HG03558 (cell line): ENCODE measurements at regions not wholly inside any gene's neighbourhood (a gene's known extent, or its start where the extent isn't known, plus 50 kb on each side); places are given as distances from the start of the nearest gene placed in this dataset.

Source experiments
- ATAC-seq: cut with Tn5 transposase; IDR thresholded peaks from one replicate; pipeline ENCODE4 v1.9.1; 2021; ENCODE audit warnings: moderate number of reproducible peaks; ENCODE audit not compliant: unreplicated experiment; ENCODE audit errors: extremely low read depth

DNA sequence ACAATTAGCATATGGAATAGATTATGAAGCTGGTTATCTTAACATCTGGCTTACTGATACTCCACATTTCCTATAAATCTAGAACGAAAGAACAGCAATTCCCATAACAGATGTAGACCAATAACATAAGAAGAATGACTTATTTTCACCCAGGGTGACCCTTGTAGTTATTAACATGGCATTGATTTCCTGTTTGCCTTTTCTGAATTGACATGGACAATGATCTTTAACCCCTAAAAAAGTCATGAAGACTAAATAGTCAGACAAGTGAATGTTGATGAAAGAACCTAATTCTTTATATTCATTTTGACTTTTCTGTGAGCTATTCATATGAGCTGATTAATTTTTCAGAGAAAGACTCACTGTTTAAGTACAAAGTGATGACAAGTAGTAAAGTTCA is 175.3 kb upstream of the CD180 start:
- no peak for ATAC-seq

DNA sequence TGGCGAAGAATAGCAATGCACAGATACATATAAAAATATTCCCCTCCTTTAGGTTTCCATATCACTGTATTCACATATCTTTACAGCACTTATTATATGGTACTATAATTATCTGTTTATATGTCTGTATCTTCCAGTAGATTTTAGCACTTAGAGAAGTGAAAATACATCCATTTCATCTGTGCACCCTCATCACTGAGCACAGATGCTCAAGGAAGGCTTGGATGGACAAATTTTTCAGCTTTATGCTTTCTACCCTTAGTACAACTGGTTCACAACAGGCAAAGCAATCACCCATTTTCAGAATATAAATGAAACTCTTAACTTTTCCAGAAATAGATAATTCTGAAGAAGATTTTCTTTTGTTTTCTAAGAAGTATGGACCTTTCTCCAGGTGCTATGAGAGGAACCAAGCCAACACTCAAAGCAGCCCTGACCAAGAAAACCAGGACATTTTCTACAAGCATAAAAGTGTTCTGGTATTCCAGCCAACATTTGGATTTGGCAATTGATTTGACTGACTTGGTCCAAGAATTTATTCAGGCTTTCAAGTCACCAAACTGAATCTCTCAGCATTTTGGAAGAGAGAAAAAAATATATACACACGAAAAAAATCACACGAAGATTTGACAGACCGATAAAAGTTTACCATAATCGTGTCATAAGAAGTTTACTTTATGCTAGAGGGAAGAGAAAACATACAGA is 170.2 kb upstream of the CD180 start:
- no peak for ATAC-seq

- ATAC-seq = no peak
Measured at GRCh38 chr5:67366276-67366675, 169.7 kb upstream of the CD180 start.

DNA sequence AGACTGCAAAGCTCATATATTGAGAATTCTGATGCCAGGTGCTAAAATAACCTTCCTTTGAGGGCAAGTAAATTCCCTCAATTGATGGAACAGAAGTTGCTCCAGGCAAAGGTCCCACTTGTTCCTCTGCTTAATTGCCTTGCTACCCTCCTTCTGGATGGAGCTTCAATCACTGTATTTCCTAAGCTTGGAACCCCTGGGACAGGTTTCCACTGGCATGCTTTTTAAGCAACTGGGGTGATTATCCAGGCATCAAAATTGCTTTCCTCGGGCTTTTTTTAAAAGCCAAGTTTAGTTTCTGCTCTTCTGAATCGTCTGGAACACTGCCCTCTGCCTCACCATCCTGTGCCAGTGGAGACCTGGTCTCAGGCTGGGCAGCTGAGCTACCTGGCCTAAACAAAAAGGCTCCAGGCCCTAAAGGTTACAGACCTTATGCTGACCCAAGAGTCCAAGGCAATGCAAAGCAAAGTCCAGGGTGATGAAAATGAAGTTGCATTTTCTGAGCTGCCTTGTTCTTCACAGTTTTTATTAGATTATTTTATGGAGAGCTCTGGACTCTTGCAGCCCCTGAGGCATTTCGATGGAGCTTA is 167.9 kb upstream of the CD180 start:
- no peak for ATAC-seq

- ATAC-seq = no peak
Measured at GRCh38 chr5:67363963-67364362, 167.4 kb upstream of the CD180 start.

GRCh38 chr5:67363180-67363709 is 166.6 kb upstream of the CD180 start:
- ATAC-seq = no peak

GRCh38 chr5:67361932-67362729 is 165.5 kb upstream of the CD180 start:
- ATAC-seq = no peak

DNA sequence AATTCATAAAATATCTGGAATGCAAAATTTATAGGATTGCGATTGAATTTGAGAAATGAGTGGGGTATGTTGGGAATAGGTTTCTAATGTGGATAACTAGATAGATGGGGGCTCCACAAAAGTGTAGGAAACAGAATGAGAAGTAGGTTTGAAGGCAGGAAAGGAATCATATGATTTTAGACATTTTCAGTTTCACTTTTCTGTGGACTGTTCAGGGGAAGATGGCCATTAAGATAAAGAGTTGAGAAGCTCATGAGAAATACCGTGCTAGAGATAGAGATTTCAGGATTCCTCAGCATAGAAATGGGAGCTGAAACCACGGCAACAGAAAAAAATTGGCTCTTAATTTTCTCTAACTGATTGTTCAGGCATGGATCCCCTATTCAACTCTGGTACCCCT is 163.4 kb upstream of the CD180 start:
- ATAC-seq = no peak

DNA sequence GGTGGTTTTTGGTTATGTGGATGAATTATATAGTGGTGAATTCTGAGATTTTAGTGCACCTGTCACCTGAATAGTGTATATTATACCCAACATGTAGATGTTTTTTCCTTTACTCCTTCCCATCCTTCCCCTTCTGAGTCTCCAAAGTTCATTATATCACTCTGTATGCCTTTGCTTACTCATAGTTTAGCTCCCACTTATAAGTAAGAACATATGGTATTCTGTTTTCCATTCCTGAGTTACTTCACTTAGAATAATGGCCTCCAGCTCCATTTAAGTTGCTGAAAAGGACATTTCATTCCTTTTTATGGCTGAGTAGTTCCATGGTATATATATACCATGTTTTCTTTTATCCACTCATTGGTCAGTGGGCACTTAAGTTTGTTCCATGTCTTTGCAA is 161.6 kb upstream of the CD180 start:
- no peak for ATAC-seq

DNA sequence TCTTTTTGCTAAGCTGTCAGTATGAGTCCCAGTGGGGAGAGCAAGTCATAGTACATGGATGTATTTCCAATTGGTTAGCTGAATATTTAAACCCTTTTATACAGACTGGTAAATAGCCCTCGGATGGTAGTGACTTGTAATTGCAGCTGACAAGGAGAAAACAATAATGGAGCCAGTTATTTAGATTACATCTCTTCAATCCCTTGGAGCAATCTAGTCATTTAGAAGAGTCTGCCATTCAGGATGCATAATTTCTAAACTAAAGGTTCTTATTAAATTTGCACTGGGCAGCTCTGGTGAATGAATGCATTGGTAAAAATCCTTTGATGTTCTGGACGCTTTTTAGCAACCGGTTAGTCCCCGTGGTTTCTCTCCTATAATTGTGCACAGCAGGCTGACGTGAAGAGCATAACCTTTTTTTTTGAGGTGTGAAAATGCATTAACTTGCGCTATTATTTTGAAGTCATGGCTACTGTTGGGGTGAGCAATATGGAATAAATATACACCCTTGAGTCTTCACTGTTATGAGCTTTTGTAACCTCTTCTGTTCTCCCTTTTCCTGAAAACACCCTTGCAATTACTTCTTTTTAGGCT is 158.6 kb upstream of the CD180 start:
- ATAC-seq = no peak

DNA sequence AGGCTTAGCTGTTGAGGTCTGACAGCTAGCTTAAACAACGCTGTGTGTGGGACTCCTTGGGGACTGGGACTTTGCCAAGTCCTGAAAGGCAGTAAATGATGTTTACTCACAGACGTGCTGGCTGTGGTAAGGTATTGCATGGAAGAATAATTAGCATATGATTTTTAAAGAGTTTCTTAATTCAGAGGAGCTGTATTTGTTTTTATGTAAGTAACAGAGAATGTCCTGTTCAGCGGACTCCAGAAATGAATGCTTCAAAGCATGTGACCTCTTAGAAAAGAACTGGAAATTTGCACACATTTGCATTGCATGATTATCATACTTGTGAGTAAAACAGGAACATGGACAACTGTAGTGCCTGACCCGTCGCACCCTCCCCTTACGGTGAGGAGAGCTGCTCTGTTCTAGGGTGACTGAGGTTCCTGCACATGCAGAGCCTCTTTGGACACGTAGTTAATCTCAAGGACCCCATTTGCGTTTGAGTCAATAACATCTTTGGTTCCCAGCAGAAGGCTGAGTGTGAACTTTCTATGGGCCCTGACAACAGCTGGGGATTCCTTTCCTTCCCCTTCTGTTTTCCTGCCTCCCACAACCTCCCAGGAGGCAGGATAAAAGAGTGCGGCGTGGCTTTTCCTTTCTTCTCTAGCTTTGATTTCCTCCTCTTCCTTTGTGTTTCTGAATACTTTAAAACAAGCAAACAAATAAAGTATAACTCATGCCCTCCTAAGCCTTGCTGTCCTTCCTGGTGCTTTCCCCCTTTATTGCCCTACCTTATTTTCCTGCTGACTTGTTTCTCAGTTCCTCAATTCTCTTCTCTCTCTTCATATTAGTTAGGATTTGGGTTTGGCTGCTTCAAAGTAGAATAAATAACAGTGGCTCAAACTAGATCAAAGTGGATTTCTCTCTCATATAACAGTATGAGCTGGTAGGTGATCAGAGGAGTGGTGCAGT is 157.2 kb upstream of the CD180 start:
- no peak for ATAC-seq

DNA sequence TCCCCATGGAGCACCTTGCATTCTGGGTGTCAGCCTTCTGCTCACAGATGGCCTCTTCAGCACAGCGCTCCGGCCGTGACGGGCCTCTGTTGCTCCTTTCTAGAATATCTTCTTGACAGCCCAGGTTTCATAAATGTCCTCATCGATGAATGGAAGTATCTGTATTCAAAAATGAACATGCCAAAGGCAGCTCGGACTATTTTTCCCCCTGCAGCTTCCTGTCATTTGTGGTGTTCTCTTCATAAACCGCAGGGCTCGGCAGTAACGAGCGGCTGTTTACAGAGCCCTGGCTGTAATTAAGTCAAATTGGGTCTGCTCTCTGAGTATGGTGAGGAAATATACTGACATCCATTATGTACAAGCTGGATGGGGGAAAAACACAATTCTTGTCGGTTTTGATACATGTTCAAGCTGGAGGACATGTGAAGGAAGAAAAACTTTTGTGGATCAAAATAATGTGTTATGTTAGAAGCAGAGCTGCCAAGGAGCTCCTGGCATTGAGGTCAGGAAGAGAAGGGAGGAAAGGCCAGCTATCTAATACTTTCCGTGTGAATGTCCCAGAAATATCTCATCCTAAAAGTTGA is 154.1 kb upstream of the CD180 start:
- ATAC-seq = no peak

DNA sequence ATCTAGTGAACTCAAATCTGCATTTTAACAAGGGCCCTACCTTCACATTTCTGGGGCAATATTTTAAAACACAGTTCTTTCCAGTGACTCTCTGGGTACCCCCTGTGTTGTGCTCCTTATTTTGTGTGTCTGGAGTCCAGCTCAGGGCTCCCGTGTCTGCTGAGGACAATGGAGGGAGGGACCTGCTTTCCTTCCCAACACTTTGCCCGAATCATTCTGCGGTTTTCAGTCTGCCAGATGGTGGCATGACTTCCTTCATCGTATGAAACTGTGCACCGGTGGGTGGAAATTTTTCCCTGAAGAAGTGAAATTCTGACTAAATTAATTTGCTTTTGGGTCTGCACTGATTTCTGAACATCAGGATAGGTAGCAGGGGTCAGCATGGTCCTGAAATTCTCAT is 153.6 kb upstream of the CD180 start:
- no peak for ATAC-seq

- no peak for ATAC-seq
Measured at GRCh38 chr5:67347821-67348220, 151.2 kb upstream of the CD180 start.

- ATAC-seq = no peak
Measured at GRCh38 chr5:67346611-67347010, 150.0 kb upstream of the CD180 start.

- no peak for ATAC-seq
Measured at GRCh38 chr5:67344870-67345269, 148.3 kb upstream of the CD180 start.

DNA sequence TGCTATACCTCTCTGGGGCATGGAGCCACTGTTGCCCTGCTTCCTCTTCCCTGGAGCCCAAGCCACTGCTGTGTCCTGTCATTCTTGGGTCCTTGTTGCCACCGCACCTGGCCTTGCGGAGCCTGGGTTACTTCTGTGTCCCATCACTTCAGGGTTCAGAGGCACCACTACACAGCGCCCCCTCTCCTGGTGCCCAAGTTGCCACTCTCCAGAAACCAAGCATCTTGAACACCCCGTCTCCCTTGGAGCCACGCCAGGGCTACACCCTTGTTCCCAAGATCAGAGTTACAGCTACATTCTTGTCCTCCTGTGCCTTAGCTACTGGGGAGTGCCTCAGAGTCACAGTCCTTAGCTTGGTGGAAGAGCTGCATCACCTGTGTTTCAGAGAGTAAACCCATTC is 147.2 kb upstream of the CD180 start:
- no peak for ATAC-seq

DNA sequence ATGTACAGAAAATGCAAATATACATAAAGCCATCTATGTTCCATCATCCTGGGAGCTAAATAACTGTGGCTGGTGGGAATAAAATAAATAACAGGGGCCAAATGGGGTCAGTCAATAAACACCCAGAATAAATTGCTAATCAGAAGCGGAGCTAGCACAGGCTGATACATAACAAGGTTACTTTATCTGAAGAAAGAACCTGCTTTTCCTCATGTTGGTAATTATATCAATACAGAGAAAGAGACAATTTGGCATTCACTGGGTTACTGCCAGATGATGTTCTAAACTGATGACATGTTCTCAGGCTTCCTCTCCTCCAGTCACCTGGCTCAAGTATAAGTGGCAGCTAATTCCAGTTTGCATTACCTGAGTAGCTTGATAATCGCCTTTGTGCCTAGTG is 144.9 kb upstream of the CD180 start:
- ATAC-seq = no peak

GRCh38 chr5:67339219-67339767 is 142.7 kb upstream of the CD180 start:
- ATAC-seq = no peak
